MG63 (cell line): ENCODE measurements at regions not wholly inside any gene's neighbourhood (a gene's known extent, or its start where the extent isn't known, plus 50 kb on each side); places are given as distances from the start of the nearest gene placed in this dataset.
"Not testable (repeated sequence)": the region's sequence is repeated elsewhere in the genome, so short reads cannot be mapped to it uniquely, and the experiment has no call there.

Experiments used
- DNase-seq: peaks from one replicate; pipeline ENCODE4 v3.0.0-alpha.2; 2020
- H3K27me3 ChIP-seq: fragments of 250-450 bp; sonication (Bioruptor Pico); 2 replicates; pipeline ENCODE4 v1.5.1; 2020; ENCODE audit warnings: mild to moderate bottlenecking, moderate library complexity
- H3K36me3 ChIP-seq: fragments of 250-450 bp; sonication (Bioruptor Pico); 2 replicates; pipeline ENCODE4 v1.5.1; 2020; ENCODE audit warnings: mild to moderate bottlenecking, moderate library complexity
- H3K4me3 ChIP-seq: fragments of 250-450 bp; sonication (Bioruptor Pico); 2 replicates; pipeline ENCODE4 v1.5.1; 2020; ENCODE audit warnings: mild to moderate bottlenecking, moderate library complexity
- H3K9me3 ChIP-seq: fragments of 250-450 bp; sonication (Bioruptor Pico); 2 replicates; pipeline ENCODE4 v1.5.1; 2020; ENCODE audit warnings: mild to moderate bottlenecking, moderate library complexity

DNA sequence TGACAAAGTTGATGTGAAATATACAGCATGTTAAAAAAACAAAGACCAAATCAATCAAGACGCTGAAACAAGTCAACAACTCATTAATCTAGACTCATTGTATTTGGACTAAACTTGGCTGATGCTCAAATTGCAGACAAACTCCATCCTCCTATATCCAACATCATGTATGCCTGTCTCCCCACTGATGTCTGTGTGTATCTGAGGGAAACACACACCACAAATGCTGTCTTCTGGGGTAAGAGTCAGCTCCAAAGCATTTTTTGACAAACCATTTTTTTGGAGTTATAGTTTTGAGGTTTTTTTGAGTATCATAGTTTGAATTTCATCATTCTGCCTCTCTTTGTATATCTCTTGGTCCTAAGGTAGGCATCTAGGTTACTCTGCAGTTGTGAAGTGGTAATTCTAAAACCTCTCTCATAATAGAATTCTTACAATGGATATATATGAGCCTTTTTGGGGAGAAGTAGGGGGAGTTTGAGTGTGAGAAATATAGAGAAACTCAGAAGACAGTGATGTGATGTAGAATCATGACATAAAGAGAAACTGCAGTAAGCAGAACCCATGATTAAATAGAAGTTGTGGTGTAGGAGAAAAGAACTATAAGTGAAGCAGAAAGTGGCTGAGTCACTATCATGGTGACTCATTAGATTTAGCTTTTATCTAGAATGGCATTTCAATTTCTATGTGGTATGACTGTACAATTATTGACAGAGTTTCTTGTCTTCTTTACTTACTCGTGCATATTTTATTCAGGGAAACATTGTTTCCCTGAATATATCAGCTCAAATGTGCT lies 1531.1 kb upstream of the LRRTM3 start:
- H3K36me3 ChIP-seq, result no peaks in the 10 kb centered on the region
- no peak for DNase-seq

DNA sequence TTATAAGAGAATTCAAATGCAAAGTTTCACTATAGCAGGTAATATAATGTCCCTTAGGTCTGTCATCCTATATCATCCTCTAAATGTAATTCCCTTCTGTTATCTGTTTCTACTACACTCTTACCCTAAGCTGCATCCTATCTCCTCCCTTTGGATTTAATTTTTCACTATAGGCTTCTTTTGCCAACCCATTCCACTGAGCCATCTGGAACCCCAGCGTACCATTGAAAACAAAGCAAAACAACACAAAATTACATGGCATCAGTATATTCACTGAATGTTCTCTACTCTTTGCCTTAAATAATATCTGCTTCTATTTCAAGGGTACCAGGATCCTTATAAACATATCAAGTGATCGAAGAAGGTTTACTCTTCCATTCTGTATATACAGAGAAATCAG lies 1530.2 kb upstream of the LRRTM3 start:
- no peak overlapping the region for H3K4me3 ChIP-seq

More for the DNA sequence above, 1531.1 kb upstream of the LRRTM3 start:
- H3K4me3 ChIP-seq, result no peak overlapping the region
- H3K9me3 ChIP-seq, result no peaks in the 10 kb centered on the region
- no peaks in the 10 kb centered on the region for H3K27me3 ChIP-seq

DNA sequence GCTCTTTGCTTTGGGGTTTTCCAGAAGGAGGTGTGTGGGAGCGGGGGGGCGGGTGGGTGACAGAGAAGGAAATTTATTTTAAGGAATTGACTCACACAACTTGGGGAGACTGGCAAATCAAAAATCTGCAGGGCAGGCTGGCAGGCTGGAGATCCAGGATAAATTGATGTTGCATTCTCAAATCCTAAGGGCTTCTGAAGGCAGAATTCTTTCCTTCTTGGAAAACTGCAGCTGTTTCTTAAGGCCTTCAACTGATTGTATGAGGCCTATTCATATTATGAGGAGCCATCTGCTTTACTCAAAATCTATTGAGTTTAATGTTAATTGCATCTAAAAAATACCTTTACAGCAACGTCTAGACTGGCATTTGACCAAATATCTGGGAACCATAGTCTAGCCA lies 1528.8 kb upstream of the LRRTM3 start:
- Histone ChIP-seq H3K36me3 (no peaks in the 10 kb centered on the region), H3K9me3 (no peaks in the 10 kb centered on the region), H3K27me3 (no peaks in the 10 kb centered on the region), H3K4me3 (no peak overlapping the region)
- DNase-seq, result no peak

More for the DNA sequence above, 1530.2 kb upstream of the LRRTM3 start:
- no peak for DNase-seq
- Histone ChIP-seq H3K9me3 (no peaks in the 10 kb centered on the region), H3K27me3 (no peaks in the 10 kb centered on the region), H3K36me3 (no peaks in the 10 kb centered on the region)

DNA sequence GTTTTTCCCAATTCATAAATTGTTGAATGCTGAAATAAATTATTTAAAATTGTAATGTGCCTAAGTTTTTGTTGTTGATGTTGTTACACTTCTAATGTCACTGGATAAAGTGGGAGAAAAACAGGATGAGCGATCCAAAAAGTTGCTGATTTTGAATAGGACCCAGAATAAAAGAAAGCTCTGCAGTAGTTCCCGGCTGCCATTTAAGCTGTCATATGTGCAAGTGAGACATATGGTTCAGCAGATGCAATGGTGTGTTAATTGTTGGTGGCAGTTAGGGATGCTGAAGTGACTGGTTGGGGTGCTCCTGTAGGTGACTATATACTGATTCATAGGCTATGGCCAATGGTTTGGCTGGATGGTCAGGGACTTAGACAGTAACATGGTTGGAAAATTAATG lies 1517.4 kb upstream of the LRRTM3 start:
- Histone ChIP-seq H3K27me3 (no peaks in the 10 kb centered on the region), H3K36me3 (no peaks in the 10 kb centered on the region), H3K4me3 (no peak overlapping the region), H3K9me3 (no peaks in the 10 kb centered on the region)
- no peak for DNase-seq

DNA sequence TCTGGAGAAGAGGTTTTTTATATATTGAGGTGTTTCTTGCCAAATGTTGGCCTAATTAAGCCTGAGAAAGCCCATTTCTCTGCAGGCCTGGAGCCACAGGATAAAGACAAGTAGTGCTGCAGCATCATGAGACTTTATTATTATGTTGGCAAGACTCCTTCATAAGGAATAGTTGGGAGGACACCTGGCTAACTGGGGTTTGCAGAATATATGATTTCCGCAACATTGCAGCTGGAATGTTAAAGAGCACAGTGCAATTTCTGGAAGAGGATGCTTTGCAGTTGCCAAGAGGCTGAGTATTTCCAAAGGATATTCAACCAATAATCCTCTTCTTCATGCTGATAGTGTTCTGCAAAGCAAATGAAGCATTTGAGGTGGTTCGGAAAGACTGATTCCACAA lies 1512.8 kb upstream of the LRRTM3 start:
- no peaks in the 10 kb centered on the region for H3K9me3 ChIP-seq
- H3K36me3 ChIP-seq, result no peaks in the 10 kb centered on the region
- H3K27me3 ChIP-seq, result no peaks in the 10 kb centered on the region
- DNase-seq, result no peak
- H3K4me3 ChIP-seq, result no peak overlapping the region

DNA sequence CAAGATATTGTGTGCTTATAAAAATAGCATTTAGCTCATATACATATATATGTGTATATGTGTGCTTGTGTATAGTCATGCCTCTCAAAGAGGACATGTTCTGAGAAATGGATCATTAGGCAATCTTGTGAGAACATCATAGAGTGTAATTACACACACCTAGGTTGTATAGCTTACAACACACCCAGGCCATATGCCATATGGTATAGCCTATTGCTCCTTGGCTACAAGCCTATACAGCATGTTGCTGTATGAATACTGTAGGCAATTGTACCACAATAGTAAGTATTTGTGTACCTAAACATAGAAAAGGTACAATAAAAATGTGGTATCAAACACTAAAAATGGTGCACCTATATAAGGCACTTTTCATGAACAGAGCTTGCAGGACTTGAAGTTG lies 1510.5 kb upstream of the LRRTM3 start:
- no peaks in the 10 kb centered on the region for H3K36me3 ChIP-seq
- H3K4me3 ChIP-seq, result no peak overlapping the region
- DNase-seq, result no peak
- no peaks in the 10 kb centered on the region for H3K27me3 ChIP-seq
- no peaks in the 10 kb centered on the region for H3K9me3 ChIP-seq

DNA sequence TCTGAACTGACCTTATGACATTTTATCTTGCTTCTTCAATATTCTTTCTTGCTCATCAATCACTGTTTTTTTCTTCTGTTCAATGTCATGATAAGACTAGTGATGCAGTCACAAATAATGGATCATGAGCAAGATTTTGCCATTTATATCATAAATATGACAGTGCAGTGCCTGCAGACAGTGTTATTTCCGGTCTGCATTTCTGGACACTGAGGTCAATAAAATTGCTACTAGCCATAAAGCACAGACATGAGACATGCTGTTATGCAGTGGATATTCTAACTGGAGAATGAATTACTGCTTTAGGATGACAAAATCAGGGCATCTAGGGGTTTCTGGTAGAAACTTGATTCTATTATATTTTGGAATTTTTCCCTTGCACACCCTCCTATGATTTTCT lies 1509.7 kb upstream of the LRRTM3 start:
- no peaks in the 10 kb centered on the region for H3K36me3 ChIP-seq
- H3K9me3 ChIP-seq, result no peaks in the 10 kb centered on the region
- no peak for DNase-seq
- H3K27me3 ChIP-seq, result no peaks in the 10 kb centered on the region
- no peak overlapping the region for H3K4me3 ChIP-seq

DNA sequence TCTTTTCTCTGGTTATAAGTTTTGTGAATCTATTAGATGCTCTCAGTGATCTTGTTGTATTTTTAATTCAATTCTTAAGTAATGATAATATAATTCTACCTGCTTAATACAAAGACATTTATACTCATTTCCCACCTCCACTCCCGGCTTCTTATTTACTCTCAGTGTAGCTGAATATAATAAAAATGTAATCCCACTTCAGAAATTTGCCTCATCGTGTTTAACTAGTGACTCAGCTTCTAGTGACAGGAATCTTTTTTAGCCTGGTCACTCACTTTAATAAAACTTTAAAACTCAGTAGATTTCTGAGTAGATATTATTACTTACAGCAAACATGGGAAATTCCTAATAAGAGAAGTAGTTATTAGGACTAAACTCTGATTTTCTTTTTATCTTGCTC lies 1506.2 kb upstream of the LRRTM3 start:
- DNase-seq, result no peak
- Histone ChIP-seq H3K27me3 (no peaks in the 10 kb centered on the region), H3K4me3 (no peak overlapping the region), H3K9me3 (no peaks in the 10 kb centered on the region), H3K36me3 (no peaks in the 10 kb centered on the region)

DNA sequence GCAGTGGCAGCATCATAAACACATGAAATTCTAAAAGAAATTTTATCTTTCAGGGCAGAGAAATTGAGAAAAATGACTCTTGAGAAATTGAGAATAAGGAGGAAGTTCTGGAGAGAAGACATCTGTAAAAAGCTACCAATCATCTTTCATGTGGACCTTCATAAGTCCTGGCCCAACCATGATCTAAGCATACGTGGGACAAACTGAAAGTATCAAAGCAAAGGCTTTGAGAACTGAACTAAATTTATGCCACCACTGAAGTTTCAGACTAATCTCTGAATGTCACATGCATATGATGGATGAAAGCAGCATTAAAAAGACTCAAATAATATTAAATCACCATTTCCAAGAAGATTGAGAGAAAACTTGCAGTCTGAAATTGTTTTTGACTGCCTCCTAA lies 1502.8 kb upstream of the LRRTM3 start:
- DNase-seq, result no peak
- Histone ChIP-seq H3K27me3 (no peaks in the 10 kb centered on the region), H3K36me3 (no peaks in the 10 kb centered on the region), H3K9me3 (no peaks in the 10 kb centered on the region), H3K4me3 (no peak overlapping the region)

DNA sequence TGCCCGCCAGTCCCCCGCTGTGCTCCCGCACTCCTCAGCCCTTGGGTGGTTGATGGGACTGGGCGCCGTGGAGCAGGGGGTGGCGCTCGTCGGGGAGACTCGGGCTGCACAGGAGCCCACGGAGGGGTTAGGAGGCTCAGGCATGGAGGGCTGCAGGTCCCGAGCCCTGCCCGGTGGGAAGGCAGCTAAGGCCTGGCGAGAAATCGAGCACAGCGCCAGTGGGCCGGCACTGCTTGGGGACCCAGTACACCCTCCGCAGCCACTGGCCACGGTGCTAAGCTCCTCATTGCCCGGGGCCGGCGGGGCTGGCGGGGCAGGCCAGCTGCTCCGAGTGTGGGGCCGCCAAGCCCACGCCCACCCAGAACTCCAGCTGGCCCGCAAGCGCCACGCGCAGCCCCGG lies 1496.5 kb upstream of the LRRTM3 start:
- DNase-seq, H3K36me3 ChIP-seq, H3K4me3 ChIP-seq, H3K27me3 ChIP-seq, H3K9me3 ChIP-seq: not testable (repeated sequence)

DNA sequence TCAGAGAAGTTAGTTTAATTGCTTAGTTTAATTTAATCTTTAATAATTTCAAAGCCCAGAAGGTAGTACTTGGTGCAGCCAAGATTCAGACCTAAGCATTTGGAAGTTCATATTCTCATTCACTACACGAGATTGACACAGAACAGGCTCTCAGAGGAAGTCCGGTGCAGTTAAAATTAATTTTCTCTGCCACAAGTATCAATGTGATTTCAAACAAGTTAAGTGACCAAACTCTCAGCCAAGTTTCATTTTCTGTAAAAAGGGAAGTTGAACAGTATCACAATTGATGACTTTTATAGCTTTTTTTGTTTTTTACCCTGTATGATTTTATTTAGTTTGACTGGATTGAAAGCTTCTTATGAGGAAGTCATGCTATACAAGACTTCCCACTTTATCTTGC lies 1494.9 kb upstream of the LRRTM3 start:
- Histone ChIP-seq H3K9me3 (no peaks in the 10 kb centered on the region), H3K36me3 (no peaks in the 10 kb centered on the region), H3K4me3 (no peak overlapping the region), H3K27me3 (no peaks in the 10 kb centered on the region)
- DNase-seq, result no peak

DNA sequence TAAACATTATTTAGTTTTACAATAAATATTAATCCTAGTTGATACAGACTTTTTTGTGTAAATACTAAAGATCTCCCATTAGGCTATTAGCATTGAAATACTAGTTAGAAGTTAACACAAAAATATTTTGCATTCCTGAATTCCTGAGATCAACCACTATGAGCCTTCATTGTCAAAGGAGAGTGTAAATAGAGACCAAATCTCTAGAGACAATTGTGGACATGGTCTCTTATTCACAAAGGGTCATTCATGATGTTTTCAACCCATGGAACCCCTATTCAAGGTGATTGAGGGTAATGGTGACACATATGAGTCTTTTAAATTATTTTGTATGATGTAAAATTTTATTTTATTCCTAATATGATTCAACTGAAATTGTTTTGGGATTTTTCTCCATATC lies 1454.8 kb upstream of the LRRTM3 start:
- DNase-seq, result no peak
- Histone ChIP-seq H3K36me3 (no peaks in the 10 kb centered on the region), H3K9me3 (no peaks in the 10 kb centered on the region), H3K4me3 (no peak overlapping the region), H3K27me3 (no peaks in the 10 kb centered on the region)

DNA sequence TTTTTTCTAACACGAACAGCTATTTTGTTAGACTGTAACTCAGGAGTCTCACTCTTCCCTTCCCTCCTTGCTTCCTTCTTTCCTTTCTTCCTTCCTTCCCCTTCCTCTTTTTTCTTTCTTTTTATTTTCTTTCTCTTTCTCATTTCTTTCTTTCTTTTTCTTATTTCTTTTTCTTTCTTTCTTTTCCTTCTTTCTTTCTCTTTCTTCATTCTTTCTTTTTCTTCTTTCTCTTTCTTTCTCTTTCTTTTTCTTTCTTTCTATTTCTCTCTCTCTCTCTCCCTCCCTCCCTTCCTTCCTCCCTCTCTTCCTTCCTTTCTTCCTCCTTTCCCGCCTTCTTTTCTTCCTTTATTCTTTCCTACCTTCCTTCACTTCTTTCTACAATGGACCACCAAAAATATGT lies 1443.0 kb upstream of the LRRTM3 start:
- Histone ChIP-seq H3K27me3 (no peaks in the 10 kb centered on the region), H3K9me3 (no peaks in the 10 kb centered on the region), H3K4me3 (no peak overlapping the region), H3K36me3 (no peaks in the 10 kb centered on the region)
- DNase-seq, result no peak

DNA sequence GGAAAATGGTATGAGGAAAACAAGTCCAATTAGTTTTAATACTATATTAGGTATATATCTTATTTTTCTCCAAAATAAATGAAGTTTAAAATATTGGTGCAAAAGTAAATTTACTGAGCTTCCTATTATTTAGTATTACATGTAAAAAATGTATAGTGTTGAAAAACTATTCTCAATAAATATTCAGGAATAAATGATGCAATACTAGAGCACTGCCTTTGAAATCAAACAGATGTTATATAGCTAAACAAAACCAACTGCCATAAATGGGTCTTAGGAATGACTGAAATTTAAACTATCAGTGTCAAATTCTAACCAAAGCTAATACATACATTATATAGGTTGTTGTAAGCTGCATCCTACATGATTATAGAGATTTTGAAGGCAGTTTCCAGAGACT lies 1434.0 kb upstream of the LRRTM3 start:
- Histone ChIP-seq H3K9me3 (no peaks in the 10 kb centered on the region), H3K27me3 (no peaks in the 10 kb centered on the region), H3K36me3 (no peaks in the 10 kb centered on the region), H3K4me3 (no peak overlapping the region)
- DNase-seq, result no peak

DNA sequence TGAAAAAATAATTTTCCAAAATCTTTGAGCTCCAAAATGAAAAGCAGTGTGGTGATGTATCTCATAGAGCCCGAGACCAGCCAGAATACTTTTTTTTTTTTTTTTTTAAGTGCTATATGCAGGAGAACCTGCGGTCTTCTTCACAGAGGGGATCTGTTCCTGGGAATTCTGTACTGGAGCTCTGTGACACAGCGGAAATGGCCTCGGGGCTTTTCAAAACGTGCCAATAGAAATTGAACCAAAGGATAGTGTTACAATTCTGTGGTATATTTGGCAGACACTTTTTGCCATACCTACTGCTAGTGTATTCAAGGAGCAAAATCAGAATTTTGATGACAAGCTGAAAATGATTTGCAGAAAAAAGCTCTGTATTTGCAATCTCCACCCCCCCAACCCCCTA lies 1429.3 kb upstream of the LRRTM3 start:
- Histone ChIP-seq H3K27me3 (no peaks in the 10 kb centered on the region), H3K9me3 (no peaks in the 10 kb centered on the region), H3K4me3 (no peak overlapping the region), H3K36me3 (no peaks in the 10 kb centered on the region)
- DNase-seq, result no peak

DNA sequence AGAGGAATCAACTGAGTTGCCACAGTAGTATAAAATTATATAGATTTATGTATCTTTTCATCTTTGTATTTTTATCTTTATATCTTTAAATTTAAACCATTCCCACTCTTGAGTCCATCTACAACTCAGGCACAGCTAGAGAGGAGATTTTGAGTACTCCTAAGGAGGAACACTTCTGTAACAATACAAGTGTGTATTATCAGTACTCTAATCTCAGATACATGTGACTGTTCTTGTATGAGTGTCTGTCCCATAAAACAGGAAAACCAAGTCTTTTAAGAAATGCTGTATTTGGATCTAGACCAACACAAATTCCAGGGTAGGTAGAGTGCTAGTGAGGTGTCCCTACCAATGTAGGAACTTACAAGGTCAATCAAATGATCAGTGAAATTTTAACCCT lies 1428.0 kb upstream of the LRRTM3 start:
- Histone ChIP-seq H3K4me3 (no peak overlapping the region), H3K9me3 (no peaks in the 10 kb centered on the region), H3K27me3 (no peaks in the 10 kb centered on the region), H3K36me3 (no peaks in the 10 kb centered on the region)
- DNase-seq, result no peak

DNA sequence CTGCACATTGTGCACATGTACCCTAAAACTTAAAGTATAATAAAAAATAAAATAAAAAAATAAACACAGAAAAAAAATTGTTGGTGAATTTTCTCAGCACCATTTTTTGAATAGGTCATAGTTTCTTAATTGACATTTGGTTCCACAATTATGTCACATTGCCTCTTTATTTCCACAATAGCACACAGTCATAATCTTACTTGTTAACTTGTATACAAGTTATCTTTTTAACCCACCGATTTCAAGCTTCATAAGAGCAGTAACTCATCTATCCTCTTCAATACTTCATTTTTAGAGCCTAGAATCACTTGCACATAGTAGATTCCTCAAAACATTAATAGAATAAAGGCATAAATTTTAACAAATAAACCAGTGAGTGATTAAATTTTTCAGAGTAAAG lies 1425.1 kb upstream of the LRRTM3 start:
- no peak for DNase-seq
- Histone ChIP-seq H3K27me3 (no peaks in the 10 kb centered on the region), H3K4me3 (no peak overlapping the region), H3K36me3 (no peaks in the 10 kb centered on the region), H3K9me3 (no peaks in the 10 kb centered on the region)

DNA sequence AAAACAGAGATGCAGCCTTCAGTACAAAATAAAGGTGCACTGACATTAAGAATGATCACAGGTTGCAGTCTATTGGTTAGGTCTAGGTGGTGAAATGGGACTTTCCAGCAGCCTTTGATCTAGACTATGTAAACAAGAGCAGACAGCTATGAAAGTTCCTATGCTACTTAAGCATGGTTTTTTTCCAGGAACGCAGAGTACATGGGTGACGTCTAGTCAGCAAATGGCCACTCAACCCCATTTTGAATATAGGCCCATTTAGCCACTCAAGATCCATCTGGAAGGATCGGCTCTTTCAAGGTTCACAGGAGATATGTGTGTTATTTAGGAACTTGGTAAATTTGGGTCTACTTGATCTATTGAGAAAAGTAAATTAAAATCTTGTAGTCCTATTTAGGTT lies 1424.6 kb upstream of the LRRTM3 start:
- no peaks in the 10 kb centered on the region for H3K27me3 ChIP-seq
- no peaks in the 10 kb centered on the region for H3K9me3 ChIP-seq
- no peak for DNase-seq
- no peaks in the 10 kb centered on the region for H3K36me3 ChIP-seq
- H3K4me3 ChIP-seq, result no peak overlapping the region

DNA sequence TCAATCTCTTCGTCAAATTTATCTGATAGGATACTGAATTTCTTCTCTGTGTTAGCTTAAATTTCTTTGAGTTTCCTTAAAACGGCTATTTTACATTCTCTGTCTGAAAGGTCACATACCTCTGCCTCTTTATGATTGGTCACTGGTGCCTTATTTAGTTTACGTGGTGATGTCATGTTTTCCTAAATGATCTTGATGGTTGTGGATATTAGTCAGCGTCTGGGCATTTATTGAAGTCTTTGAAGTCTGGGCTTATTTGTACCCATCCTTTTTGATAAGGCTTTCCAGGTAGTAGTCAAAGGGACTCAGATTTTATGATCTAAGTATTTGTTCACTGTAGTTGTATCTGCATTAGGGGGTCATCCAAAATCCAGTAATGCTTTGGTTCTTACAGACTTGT lies 1407.5 kb upstream of the LRRTM3 start:
- no peaks in the 10 kb centered on the region for H3K9me3 ChIP-seq
- H3K27me3 ChIP-seq, result no peaks in the 10 kb centered on the region
- no peak overlapping the region for H3K4me3 ChIP-seq
- no peaks in the 10 kb centered on the region for H3K36me3 ChIP-seq
- no peak for DNase-seq
